ENCODE measurements at regions not wholly inside any gene's neighbourhood (a gene's known extent, or its start where the extent isn't known, plus 50 kb on each side); places are given as distances from the start of the nearest gene placed in this dataset.

DNA sequence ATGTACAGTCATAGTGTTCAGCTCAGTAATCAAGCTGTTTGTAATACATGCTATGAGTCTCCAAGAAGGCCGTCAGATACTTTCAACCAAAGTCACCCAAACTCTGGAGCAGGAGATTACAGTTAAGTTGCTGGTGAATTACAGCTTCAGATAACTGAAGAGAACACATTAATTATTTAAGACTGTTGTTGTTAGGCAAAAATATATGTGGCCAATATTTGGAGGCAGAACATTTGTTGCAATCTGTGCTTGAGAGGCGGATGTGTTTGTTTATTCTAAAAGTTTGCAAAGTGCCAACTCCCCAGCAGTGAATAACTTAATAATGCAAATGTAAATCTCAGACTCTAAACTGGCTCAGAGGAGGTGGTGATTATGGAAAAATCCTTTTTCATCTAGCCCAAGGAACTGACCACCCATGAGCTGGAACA is 300.7 kb upstream of the TBX3 start:
- Histone ChIP-seq H3K9ac (ENCODE audit: low read length) (no peak overlapping the region), H3K27me3 (ENCODE audit: low read length) (no peaks in the 10 kb centered on the region), H3K4me3 (ENCODE audit: low read length) (no peak overlapping the region), H3K4me2 (ENCODE audit: low read length) (no peak overlapping the region), H3K9me2 (replicated peaks; ENCODE audit: low read length) (no peaks in the 10 kb centered on the region), H3K4me1 (ENCODE audit: insufficient read depth, low read length) (peaks cover 8% of the 10 kb centered on the region), H2AFZ (ENCODE audit: low read length) (no peak overlapping the region), H3F3A (ENCODE audit: low read length, unreplicated experiment) (no peaks in the 10 kb centered on the region), H4K20me1 (ENCODE audit: low read length) (no peaks in the 10 kb centered on the region), H3K9me3 (ENCODE audit: low read length) (no peaks in the 10 kb centered on the region), H3K79me2 (ENCODE audit: low read length) (no peaks in the 10 kb centered on the region), H3K36me3 (ENCODE audit: low read depth, low read length) (no peaks in the 10 kb centered on the region), H3K27ac (ENCODE audit: low read length) (no peak overlapping the region)
- intact Hi-C loops (cut with micrococcal nuclease) = no loop called here
- no TSS peak for BruUV-seq (replicated peaks)
- ATAC-seq (no peak), DNase-seq (no peak)
- CTCF ChIA-PET = no interaction called here
- TF ChIP-seq EZH2phosphoT487 (IDR thresholded peaks at IDR 0.05; ENCODE audit: borderline replicate concordance, low read length) = no peak
- TF ChIP-seq EZH2 (IDR thresholded peaks at IDR 0.05; ENCODE audit: low read length, unreplicated experiment) = no peak
- TF ChIP-seq, protein P1, sequence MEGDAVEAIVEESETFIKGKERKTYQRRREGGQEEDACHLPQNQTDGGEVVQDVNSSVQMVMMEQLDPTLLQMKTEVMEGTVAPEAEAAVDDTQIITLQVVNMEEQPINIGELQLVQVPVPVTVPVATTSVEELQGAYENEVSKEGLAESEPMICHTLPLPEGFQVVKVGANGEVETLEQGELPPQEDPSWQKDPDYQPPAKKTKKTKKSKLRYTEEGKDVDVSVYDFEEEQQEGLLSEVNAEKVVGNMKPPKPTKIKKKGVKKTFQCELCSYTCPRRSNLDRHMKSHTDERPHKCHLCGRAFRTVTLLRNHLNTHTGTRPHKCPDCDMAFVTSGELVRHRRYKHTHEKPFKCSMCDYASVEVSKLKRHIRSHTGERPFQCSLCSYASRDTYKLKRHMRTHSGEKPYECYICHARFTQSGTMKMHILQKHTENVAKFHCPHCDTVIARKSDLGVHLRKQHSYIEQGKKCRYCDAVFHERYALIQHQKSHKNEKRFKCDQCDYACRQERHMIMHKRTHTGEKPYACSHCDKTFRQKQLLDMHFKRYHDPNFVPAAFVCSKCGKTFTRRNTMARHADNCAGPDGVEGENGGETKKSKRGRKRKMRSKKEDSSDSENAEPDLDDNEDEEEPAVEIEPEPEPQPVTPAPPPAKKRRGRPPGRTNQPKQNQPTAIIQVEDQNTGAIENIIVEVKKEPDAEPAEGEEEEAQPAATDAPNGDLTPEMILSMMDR (conservative IDR thresholded peaks at IDR 0.05; ENCODE audit: low read depth, low read length) = no peak
- POLR2A ChIA-PET (ENCODE audit: unreplicated experiment) = no interaction called here

DNA sequence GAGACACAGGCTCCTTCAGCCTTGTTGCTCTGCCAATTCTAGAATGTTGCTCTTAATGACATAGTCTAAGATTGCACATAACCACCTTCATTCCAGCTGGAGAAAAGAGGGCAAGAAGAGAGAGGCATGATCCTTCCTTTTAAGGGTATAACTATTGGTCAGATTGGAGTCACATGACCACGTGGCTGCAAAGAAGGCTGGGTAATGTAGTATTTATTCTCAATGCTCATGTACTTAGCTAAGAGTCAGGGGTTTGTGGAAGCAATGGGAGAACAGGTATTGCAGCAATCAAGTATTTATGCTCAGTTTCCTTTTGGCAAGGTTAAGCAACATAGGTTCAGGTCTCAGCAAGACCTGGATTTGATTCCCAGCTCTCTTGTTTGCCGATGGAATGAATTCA is 298.8 kb upstream of the TBX3 start:
- no TSS peak for BruUV-seq (replicated peaks)

DNA sequence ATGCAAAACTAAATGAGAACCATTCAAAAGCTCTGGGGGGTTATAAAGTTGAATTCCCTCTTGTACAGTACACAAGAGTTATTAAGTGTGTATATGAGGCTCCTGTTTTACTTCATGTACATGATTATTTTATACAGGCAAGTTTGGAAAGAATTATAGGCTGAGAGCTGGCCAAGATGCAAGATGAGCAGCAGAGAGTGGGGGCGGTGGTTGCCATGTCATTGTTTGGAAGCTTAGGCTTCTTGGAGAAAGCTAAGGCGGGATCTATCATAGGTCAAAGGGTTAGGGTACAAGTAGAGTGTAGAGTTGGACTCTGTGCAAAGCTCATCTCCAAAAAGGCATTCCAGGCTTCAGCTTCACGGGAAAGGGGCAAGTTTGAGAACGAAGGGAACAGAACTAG is 297.1 kb upstream of the TBX3 start:
- DNase-seq = no peak
- Histone ChIP-seq H3K27ac (ENCODE audit: low read length) (no peak overlapping the region), H3K79me2 (ENCODE audit: low read length) (no peaks in the 10 kb centered on the region), H3K9me2 (replicated peaks; ENCODE audit: low read length) (0 out of 2 replicates have a peak, but pooled peaks cover 2% of the 10 kb centered on the region), H3K27me3 (ENCODE audit: low read length) (no peaks in the 10 kb centered on the region), H3K9me3 (ENCODE audit: low read length) (no peaks in the 10 kb centered on the region), H3K4me1 (ENCODE audit: insufficient read depth, low read length) (peaks cover 21% of the 10 kb centered on the region), H3K4me2 (ENCODE audit: low read length) (no peak overlapping the region), H3F3A (ENCODE audit: low read length, unreplicated experiment) (no peaks in the 10 kb centered on the region), H2AFZ (ENCODE audit: low read length) (no peak overlapping the region), H3K9ac (ENCODE audit: low read length) (no peak overlapping the region), H3K36me3 (ENCODE audit: low read depth, low read length) (no peaks in the 10 kb centered on the region), H3K4me3 (ENCODE audit: low read length) (no peak overlapping the region), H4K20me1 (ENCODE audit: low read length) (no peaks in the 10 kb centered on the region)
- CTCF ChIA-PET = no interaction called here
- ATAC-seq = no peak
- no TSS peak for BruUV-seq (replicated peaks)
- no peak for TF ChIP-seq EZH2phosphoT487 (IDR thresholded peaks at IDR 0.05; ENCODE audit: borderline replicate concordance, low read length)
- TF ChIP-seq EZH2 (IDR thresholded peaks at IDR 0.05; ENCODE audit: low read length, unreplicated experiment) = no peak
- TF ChIP-seq, protein P1 (conservative IDR thresholded peaks at IDR 0.05; ENCODE audit: low read depth, low read length) = no peak
- POLR2A ChIA-PET (ENCODE audit: unreplicated experiment) = no interaction called here
- intact Hi-C loops (cut with micrococcal nuclease) = no loop called here

More for the DNA sequence above, 298.8 kb upstream of the TBX3 start:
- Histone ChIP-seq H3K4me3 (ENCODE audit: low read length) (no peak overlapping the region), H2AFZ (ENCODE audit: low read length) (no peak overlapping the region), H3K9ac (ENCODE audit: low read length) (no peak overlapping the region), H3F3A (ENCODE audit: low read length, unreplicated experiment) (no peaks in the 10 kb centered on the region), H3K4me1 (ENCODE audit: insufficient read depth, low read length) (peaks cover 14% of the 10 kb centered on the region), H3K27me3 (ENCODE audit: low read length) (no peaks in the 10 kb centered on the region), H3K4me2 (ENCODE audit: low read length) (no peak overlapping the region), H3K27ac (ENCODE audit: low read length) (no peak overlapping the region), H3K9me2 (replicated peaks; ENCODE audit: low read length) (no peaks in the 10 kb centered on the region), H3K9me3 (ENCODE audit: low read length) (no peaks in the 10 kb centered on the region), H4K20me1 (ENCODE audit: low read length) (no peaks in the 10 kb centered on the region), H3K36me3 (ENCODE audit: low read depth, low read length) (no peaks in the 10 kb centered on the region), H3K79me2 (ENCODE audit: low read length) (no peaks in the 10 kb centered on the region)
- no peak for TF ChIP-seq EZH2phosphoT487 (IDR thresholded peaks at IDR 0.05; ENCODE audit: borderline replicate concordance, low read length)
- no peak for TF ChIP-seq EZH2 (IDR thresholded peaks at IDR 0.05; ENCODE audit: low read length, unreplicated experiment)
- TF ChIP-seq, protein P1 (conservative IDR thresholded peaks at IDR 0.05; ENCODE audit: low read depth, low read length) = no peak
- POLR2A ChIA-PET (ENCODE audit: unreplicated experiment) = no interaction called here
- DNase-seq (no peak), ATAC-seq (no peak)
- CTCF ChIA-PET = no interaction called here
- intact Hi-C loops (cut with micrococcal nuclease) = no loop called here
